ENCODE measurements at regions not wholly inside any gene's neighbourhood (a gene's known extent, or its start where the extent isn't known, plus 50 kb on each side); places are given as distances from the start of the nearest gene placed in this dataset.
"Not testable (repeated sequence)": the region's sequence is repeated elsewhere in the genome, so short reads cannot be mapped to it uniquely, and the experiment has no call there.

- H3K9me3 ChIP-seq (ENCODE audit: control insufficient read depth in 1 of 2, low read length in 2 of 2); H3K4me1 Mint-ChIP-seq; DNase-seq; CTCF ChIA-PET (ENCODE audit: partially characterized antibody); H3K4me3 ChIP-seq (ENCODE audit: low read length in 2 of 2); H3K27ac ChIP-seq (ENCODE audit: low read depth, low read length); H3K27me3 Mint-ChIP-seq; H3K27ac Mint-ChIP-seq; H3K36me3 Mint-ChIP-seq; POLR2A ChIA-PET (ENCODE audit: partially characterized antibody); H3K27me3 ChIP-seq (ENCODE audit: insufficient read depth, low read length); intact Hi-C loops (cut with micrococcal nuclease); H3K36me3 ChIP-seq (ENCODE audit: insufficient read depth, low read length); H3K9me3 Mint-ChIP-seq; H3K4me3 Mint-ChIP-seq; H3K4me1 ChIP-seq (ENCODE audit: insufficient read depth, low read length): not testable (repeated sequence)
These were observed 151.0 kb upstream of the PTPRG start for GRCh38 chr3:61410358-61410757.

GRCh38 chr3:61411009-61411662, 150.2 kb upstream of the PTPRG start:
- Mint-ChIP-seq H3K27ac (no peak overlapping the region), H3K9me3 (peaks cover 0 to 8% (median 2%) of the 10 kb centered on the region in 8 donors), H3K4me3 (no peak overlapping the region), H3K4me1 (peaks cover 0 to 4% (median 0%) of the 10 kb centered on the region in 4 donors), H3K36me3 (no peaks in the 10 kb centered on the region), H3K27me3 (peaks cover 8% of the 10 kb centered on the region in 2 donors)
- no peaks in the 10 kb centered on the region for H3K27me3 ChIP-seq (ENCODE audit: insufficient read depth, low read length)
- H3K4me1 ChIP-seq (ENCODE audit: insufficient read depth, low read length) = no peaks in the 10 kb centered on the region
- ChIA-PET CTCF (ENCODE audit: partially characterized antibody) (no interaction called here), POLR2A (ENCODE audit: partially characterized antibody) (no interaction called here)
- intact Hi-C loops (cut with micrococcal nuclease) = no loop called here
- no peak for DNase-seq
- no peaks in the 10 kb centered on the region for H3K36me3 ChIP-seq (ENCODE audit: insufficient read depth, low read length)
- no peak overlapping the region for H3K27ac ChIP-seq (ENCODE audit: low read depth, low read length)
- H3K4me3 ChIP-seq (ENCODE audit: low read length in 2 of 2) = no peak overlapping the region
- no peaks in the 10 kb centered on the region for H3K9me3 ChIP-seq (ENCODE audit: control insufficient read depth in 1 of 2, low read length in 2 of 2)

DNA sequence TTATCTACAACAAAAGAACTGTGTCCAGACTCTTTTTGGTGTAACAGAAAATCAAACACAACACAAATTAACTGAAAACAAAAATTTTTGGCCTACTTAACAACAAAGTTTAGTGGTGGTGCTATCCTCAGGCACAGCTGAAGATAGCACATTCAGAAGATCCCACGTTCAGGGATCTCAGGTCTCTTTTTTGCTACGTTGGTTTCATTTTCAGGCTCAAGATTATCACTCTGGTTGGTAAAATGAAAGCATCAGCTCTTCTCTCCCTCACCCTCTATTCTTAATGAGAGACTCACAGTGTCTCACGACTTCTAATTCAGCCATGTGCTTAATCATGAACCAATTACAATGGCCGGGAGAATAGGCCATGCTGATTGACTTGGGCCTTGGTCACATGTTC, 146.9 kb upstream of the PTPRG start:
- H3K36me3 ChIP-seq (ENCODE audit: insufficient read depth, low read length) = no peaks in the 10 kb centered on the region
- CTCF ChIA-PET (ENCODE audit: partially characterized antibody) = no interaction called here

GRCh38 chr3:61415201-61415600, 146.2 kb upstream of the PTPRG start:
- Mint-ChIP-seq H3K27me3 (no peaks in the 10 kb centered on the region), H3K4me1 (peaks cover 0 to 7% (median 2%) of the 10 kb centered on the region in 4 donors), H3K9me3 (peaks cover 0 to 2% (median 0%) of the 10 kb centered on the region in 8 donors), H3K36me3 (no peaks in the 10 kb centered on the region), H3K27ac (no peak overlapping the region), H3K4me3 (no peak overlapping the region)
- CTCF ChIA-PET (ENCODE audit: partially characterized antibody) = no interaction called here
- intact Hi-C loops (cut with micrococcal nuclease) = no loop called here
- POLR2A ChIA-PET (ENCODE audit: partially characterized antibody) = no interaction called here
- no peaks in the 10 kb centered on the region for H3K9me3 ChIP-seq (ENCODE audit: control insufficient read depth in 1 of 2, low read length in 2 of 2)
- H3K4me3 ChIP-seq (ENCODE audit: low read length in 2 of 2) = no peak overlapping the region
- H3K27me3 ChIP-seq (ENCODE audit: insufficient read depth, low read length) = no peaks in the 10 kb centered on the region
- no peak for DNase-seq
- no peak overlapping the region for H3K27ac ChIP-seq (ENCODE audit: low read depth, low read length)
- no peaks in the 10 kb centered on the region for H3K36me3 ChIP-seq (ENCODE audit: insufficient read depth, low read length)
- no peaks in the 10 kb centered on the region for H3K4me1 ChIP-seq (ENCODE audit: insufficient read depth, low read length)

More for the DNA sequence above, 146.9 kb upstream of the PTPRG start:
- intact Hi-C loops (cut with micrococcal nuclease) = no loop called here
- no peaks in the 10 kb centered on the region for H3K27me3 ChIP-seq (ENCODE audit: insufficient read depth, low read length)
- POLR2A ChIA-PET (ENCODE audit: partially characterized antibody) = no interaction called here
- Mint-ChIP-seq H3K27ac (no peak overlapping the region), H3K4me1 (peaks cover 0 to 4% (median 0%) of the 10 kb centered on the region in 4 donors), H3K4me3 (no peak overlapping the region), H3K36me3 (no peaks in the 10 kb centered on the region), H3K9me3 (peaks cover 0 to 2% (median 0%) of the 10 kb centered on the region in 8 donors), H3K27me3 (no peaks in the 10 kb centered on the region)
- H3K4me1 ChIP-seq (ENCODE audit: insufficient read depth, low read length) = no peaks in the 10 kb centered on the region
- no peaks in the 10 kb centered on the region for H3K9me3 ChIP-seq (ENCODE audit: control insufficient read depth in 1 of 2, low read length in 2 of 2)
- no peak overlapping the region for H3K4me3 ChIP-seq (ENCODE audit: low read length in 2 of 2)
- no peak overlapping the region for H3K27ac ChIP-seq (ENCODE audit: low read depth, low read length)
- DNase-seq = no peak

DNA sequence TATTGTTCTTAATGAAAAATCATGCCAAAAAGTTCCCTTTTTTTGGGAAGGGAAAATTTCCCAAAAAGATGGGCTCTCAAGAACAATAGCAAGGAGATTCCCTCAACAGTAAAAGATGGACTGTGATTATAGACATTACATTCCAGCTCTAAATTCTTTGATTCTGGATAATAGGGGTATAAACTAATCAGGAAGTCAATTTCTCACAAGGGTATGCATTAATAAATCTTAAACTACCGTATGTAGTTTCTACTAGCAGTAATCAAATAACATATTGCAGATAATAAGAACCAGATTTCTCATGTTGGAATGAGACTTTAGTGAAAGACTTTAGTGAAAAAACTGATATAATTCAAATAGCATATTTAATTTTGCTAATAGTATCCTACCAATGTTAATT, 144.8 kb upstream of the PTPRG start:
- no peak for DNase-seq
- peaks cover 0 to 2% (median 0%) of the 10 kb centered on the region in 8 donors for H3K9me3 Mint-ChIP-seq
- H3K27ac Mint-ChIP-seq = no peak overlapping the region
- no peaks in the 10 kb centered on the region for H3K36me3 Mint-ChIP-seq
- H3K4me1 ChIP-seq (ENCODE audit: insufficient read depth, low read length) = no peaks in the 10 kb centered on the region
- POLR2A ChIA-PET (ENCODE audit: partially characterized antibody) = no interaction called here
- intact Hi-C loops (cut with micrococcal nuclease) = no loop called here
- H3K4me3 Mint-ChIP-seq = no peak overlapping the region
- CTCF ChIA-PET (ENCODE audit: partially characterized antibody) = no interaction called here
- no peak overlapping the region for H3K27ac ChIP-seq (ENCODE audit: low read depth, low read length)
- H3K4me1 Mint-ChIP-seq = peaks cover 0 to 13% (median 4%) of the 10 kb centered on the region in 4 donors
- H3K36me3 ChIP-seq (ENCODE audit: insufficient read depth, low read length) = no peaks in the 10 kb centered on the region
- H3K27me3 ChIP-seq (ENCODE audit: insufficient read depth, low read length) = no peaks in the 10 kb centered on the region
- no peaks in the 10 kb centered on the region for H3K27me3 Mint-ChIP-seq
- no peak overlapping the region for H3K4me3 ChIP-seq (ENCODE audit: low read length in 2 of 2)
- H3K9me3 ChIP-seq (ENCODE audit: control insufficient read depth in 1 of 2, low read length in 2 of 2) = no peaks in the 10 kb centered on the region

DNA sequence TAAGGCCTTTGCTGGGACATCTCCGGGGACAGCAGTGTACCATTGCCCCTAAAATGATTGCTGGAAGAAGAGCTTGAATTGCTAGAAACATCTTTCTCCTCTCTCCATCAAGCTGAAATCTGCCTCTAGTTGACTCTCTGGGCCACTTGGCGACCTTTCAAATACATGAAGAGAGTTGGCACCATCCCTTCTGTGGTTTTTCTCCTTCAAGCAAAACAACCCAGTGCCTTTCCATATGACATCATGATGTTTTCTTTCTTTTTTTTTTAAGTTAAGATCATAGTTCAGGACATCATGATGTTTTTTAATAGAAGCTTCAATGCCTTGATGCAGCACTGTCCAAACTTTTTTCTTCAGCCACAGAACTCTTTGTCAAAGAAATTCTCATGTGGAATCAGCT, 144.0 kb upstream of the PTPRG start:
- H3K27me3 Mint-ChIP-seq = no peaks in the 10 kb centered on the region
- ChIA-PET CTCF (ENCODE audit: partially characterized antibody) (no interaction called here), POLR2A (ENCODE audit: partially characterized antibody) (interaction anchor here (0.6 kb wide), 1 partner anchor 31 kb away, joined by 4 read pairs; no protein-coding TSS in a partner anchor)
- no peak for DNase-seq
- intact Hi-C loops (cut with micrococcal nuclease) = no loop called here
- Histone ChIP-seq H3K27me3 (ENCODE audit: insufficient read depth, low read length) (no peaks in the 10 kb centered on the region), H3K4me3 (ENCODE audit: low read length in 2 of 2) (no peak overlapping the region), H3K36me3 (ENCODE audit: insufficient read depth, low read length) (no peaks in the 10 kb centered on the region), H3K4me1 (ENCODE audit: insufficient read depth, low read length) (no peaks in the 10 kb centered on the region), H3K9me3 (ENCODE audit: control insufficient read depth in 1 of 2, low read length in 2 of 2) (no peaks in the 10 kb centered on the region), H3K27ac (ENCODE audit: low read depth, low read length) (no peak overlapping the region)
- H3K9me3 Mint-ChIP-seq = peaks cover 0 to 2% (median 0%) of the 10 kb centered on the region in 8 donors
- no peak overlapping the region for H3K4me3 Mint-ChIP-seq
- peaks cover 0 to 13% (median 4%) of the 10 kb centered on the region in 4 donors for H3K4me1 Mint-ChIP-seq
- no peaks in the 10 kb centered on the region for H3K36me3 Mint-ChIP-seq
- no peak overlapping the region for H3K27ac Mint-ChIP-seq

- H3K27ac Mint-ChIP-seq = peak overlapping the region in 2 of 7 donors; percentile 1 to 59
- peak overlapping the region in 5 of 8 donors; percentile 16 to 78 (median 68) for H3K4me3 Mint-ChIP-seq
- POLR2A ChIA-PET (ENCODE audit: partially characterized antibody) = no interaction called here
- DNase-seq = peak in 1 of 5 donors; percentile 1
- Histone ChIP-seq H3K4me1 (ENCODE audit: insufficient read depth, low read length) (no peaks in the 10 kb centered on the region), H3K4me3 (ENCODE audit: low read length in 2 of 2) (no peak overlapping the region), H3K27me3 (ENCODE audit: insufficient read depth, low read length) (no peaks in the 10 kb centered on the region), H3K36me3 (ENCODE audit: insufficient read depth, low read length) (no peaks in the 10 kb centered on the region), H3K27ac (ENCODE audit: low read depth, low read length) (no peak overlapping the region), H3K9me3 (ENCODE audit: control insufficient read depth in 1 of 2, low read length in 2 of 2) (no peaks in the 10 kb centered on the region)
- H3K27me3 Mint-ChIP-seq = no peaks in the 10 kb centered on the region
- H3K4me1 Mint-ChIP-seq = peaks cover 0 to 9% (median 4%) of the 10 kb centered on the region in 4 donors
- CTCF ChIA-PET (ENCODE audit: partially characterized antibody) = no interaction called here
- H3K9me3 Mint-ChIP-seq = peaks cover 0 to 2% (median 0%) of the 10 kb centered on the region in 8 donors
- intact Hi-C loops (cut with micrococcal nuclease) = no loop called here
- no peaks in the 10 kb centered on the region for H3K36me3 Mint-ChIP-seq
These were observed 141.1 kb upstream of the PTPRG start for GRCh38 chr3:61420136-61420759.

Measured in CD4-positive, alpha-beta memory T cell (primary cell).